K562 (cell line): ENCODE measurements at regions not wholly inside any gene's neighbourhood (a gene's known extent, or its start where the extent isn't known, plus 50 kb on each side); places are given as distances from the start of the nearest gene placed in this dataset.

ENCODE experiments used
- BRF1 ChIP-seq: IDR thresholded peaks from 3 replicates; pipeline ENCODE4 v1.6.1; 2011; ENCODE audit warnings: borderline replicate concordance, mild to moderate bottlenecking; ENCODE audit not compliant: insufficient read length; ENCODE audit errors: extremely low read depth
- CBX5 ChIP-seq: IDR thresholded peaks from 2 replicates; pipeline ENCODE4 v1.6.1; 2014; ENCODE audit warnings: low read depth, borderline replicate concordance
- E2F3 ChIP-seq: fragments of 250-450 bp; sonication (Bioruptor Pico); IDR thresholded peaks from 2 replicates; pipeline ENCODE4 v1.4.0; 2020; ENCODE audit warnings: mild to moderate bottlenecking
- GATAD2A ChIP-seq: fragments of 450-650 bp; IDR thresholded peaks from 2 replicates; pipeline ENCODE4 v1.6.1; 2017
- GMEB1 ChIP-seq: fragments of 250-450 bp; sonication (Bioruptor Pico); IDR thresholded peaks from 2 replicates; pipeline ENCODE4 v1.4.0; 2020; ENCODE audit warnings: mild to moderate bottlenecking
- MAZ ChIP-seq, 2 experiments: fragments of 450-650 bp in 1 of 2; sonication (generic) in 1 of 2; formaldehyde crosslinking; IDR thresholded peaks in 1 of 2; conservative IDR thresholded peaks in 1 of 2; 2 replicates each; pipeline versions ENCODE4 v1.4.0 to v1.5.0; 2020; ENCODE audit warnings: mild to moderate bottlenecking in 1 of 2, missing genetic modification reagents in 1 of 2
- MGA ChIP-seq: fragments of 450-650 bp; IDR thresholded peaks from 2 replicates; pipeline ENCODE4 v1.6.1; 2016; ENCODE audit warnings: mild to moderate bottlenecking, moderate library complexity
- MXI1 ChIP-seq: IDR thresholded peaks from 2 replicates; pipeline ENCODE4 v1.6.1; 2011; ENCODE audit warnings: low read depth, mild to moderate bottlenecking, improper control_type of control experiment, low read length
- RNF219 ChIP-seq: fragments of 250-450 bp; sonication (Bioruptor Pico); IDR thresholded peaks from 2 replicates; pipeline ENCODE4 v1.5.0; 2022; ENCODE audit warnings: mild to moderate bottlenecking
- SAFB ChIP-seq: fragments of 200-400 bp; formaldehyde crosslinking; IDR thresholded peaks from 2 replicates; pipeline ENCODE4 v1.6.1; 2017; ENCODE audit warnings: low read depth, low read length, borderline replicate concordance
- TRIM28 ChIP-seq: fragments of 450-650 bp; IDR thresholded peaks from 2 replicates; pipeline ENCODE4 v1.6.1; 2017
- ZNF586 ChIP-seq: fragments of 450-650 bp; formaldehyde crosslinking; conservative IDR thresholded peaks from 2 replicates; pipeline ENCODE4 v1.4.0; 2020; ENCODE audit warnings: mild to moderate bottlenecking, moderate library complexity
- ZNF695 ChIP-seq: fragments of 450-650 bp; formaldehyde crosslinking; IDR thresholded peaks from 2 replicates; pipeline ENCODE4 v1.4.0; 2020; ENCODE audit warnings: mild to moderate bottlenecking, moderate library complexity

GRCh38 chr17:79473111-79473875 is 137.6 kb downstream of the RBFOX3 start (continued):
- TF ChIP-seq MGA = no peak; the same call in 1 of the 2 replicates
- TF ChIP-seq SAFB = no peak
- no peak for TF ChIP-seq TRIM28
- no peak for TF ChIP-seq ZNF695
- no peak for TF ChIP-seq BRF1
- TF ChIP-seq GMEB1 (CRISPR knock-in tag) = no peak
- TF ChIP-seq GATAD2A = no peak
- no peak for TF ChIP-seq CBX5
- TF ChIP-seq MXI1 = no peak
- no peak for TF ChIP-seq RNF219
- TF ChIP-seq E2F3 (CRISPR knock-in tag) = no peak
- TF ChIP-seq MAZ (CRISPR knock-in tag; conservative IDR thresholded peaks at IDR 0.05 in 1 of 2, IDR thresholded peaks at IDR 0.05 in 1 of 2) = peak in 1 of 2 experiments; percentile 59; a peak in 1 of 4 replicates
- no peak for TF ChIP-seq ZNF586 (CRISPR knock-in tag)
